HEK293 (cell line): ENCODE measurements at regions not wholly inside any gene's neighbourhood (a gene's known extent, or its start where the extent isn't known, plus 50 kb on each side); places are given as distances from the start of the nearest gene placed in this dataset.

Source experiments
- CTCF ChIP-seq: fragments of 450-650 bp; formaldehyde crosslinking; IDR thresholded peaks from 2 replicates; pipeline ENCODE4 v1.5.1; 2016; ENCODE audit warnings: missing biosample characterization, missing genetic modification characterization
- OVOL3 ChIP-seq: fragments of 450-650 bp; formaldehyde crosslinking; IDR thresholded peaks from 2 replicates; pipeline ENCODE4 v1.5.1; 2016; ENCODE audit warnings: missing biosample characterization, missing genetic modification characterization
- PRDM10 ChIP-seq: fragments of 450-650 bp; formaldehyde crosslinking; IDR thresholded peaks from 2 replicates; pipeline ENCODE4 v1.5.1; 2016; ENCODE audit warnings: missing biosample characterization, missing genetic modification characterization
- TCF7L2 ChIP-seq: IDR thresholded peaks from 2 replicates; pipeline ENCODE4 v1.6.1; 2011; ENCODE audit warnings: low read depth, mild to moderate bottlenecking, inconsistent platforms, low read length, moderate library complexity, borderline replicate concordance
- ZBTB21 ChIP-seq: fragments of 450-650 bp; formaldehyde crosslinking; IDR thresholded peaks from 2 replicates; pipeline ENCODE4 v1.5.1; 2017; ENCODE audit warnings: missing biosample characterization, missing genetic modification characterization
- ZBTB44 ChIP-seq: fragments of 450-650 bp; IDR thresholded peaks from 2 replicates; pipeline ENCODE4 v1.5.1; 2018; ENCODE audit warnings: missing biosample characterization, mild to moderate bottlenecking, missing genetic modification characterization
- ZBTB8A ChIP-seq: fragments of 450-650 bp; formaldehyde crosslinking; IDR thresholded peaks from 2 replicates; pipeline ENCODE4 v1.5.1; 2016; ENCODE audit warnings: missing biosample characterization, missing genetic modification characterization
- ZNF155 ChIP-seq: fragments of 450-650 bp; formaldehyde crosslinking; IDR thresholded peaks from 2 replicates; pipeline ENCODE4 v1.5.1; 2016; ENCODE audit warnings: missing biosample characterization, missing genetic modification characterization
- ZNF16 ChIP-seq: fragments of 450-650 bp; formaldehyde crosslinking; IDR thresholded peaks from 2 replicates; pipeline ENCODE4 v1.5.1; 2016; ENCODE audit warnings: low read depth, missing biosample characterization, missing genetic modification characterization
- ZNF513 ChIP-seq: fragments of 450-650 bp; IDR thresholded peaks from 2 replicates; pipeline ENCODE4 v1.5.1; 2018; ENCODE audit warnings: missing biosample characterization, missing genetic modification characterization
- ZNF518A ChIP-seq: fragments of 450-650 bp; formaldehyde crosslinking; conservative IDR thresholded peaks from 2 replicates; pipeline ENCODE4 v1.5.1; 2016; ENCODE audit warnings: low read depth, missing biosample characterization, missing genetic modification characterization
- ZNF580 ChIP-seq: fragments of 450-650 bp; formaldehyde crosslinking; IDR thresholded peaks from 2 replicates; pipeline ENCODE4 v1.5.1; 2016; ENCODE audit warnings: missing biosample characterization, missing genetic modification characterization
- ZNF623 ChIP-seq: fragments of 450-650 bp; formaldehyde crosslinking; IDR thresholded peaks from 2 replicates; pipeline ENCODE4 v1.5.1; 2016; ENCODE audit warnings: missing biosample characterization, missing genetic modification characterization
- ZNF707 ChIP-seq: fragments of 450-650 bp; formaldehyde crosslinking; IDR thresholded peaks from 2 replicates; pipeline ENCODE4 v1.5.1; 2016; ENCODE audit warnings: missing biosample characterization, missing genetic modification characterization

GRCh38 chr5:114249823-114250222, 112.0 kb upstream of the KCNN2 start:
- TF ChIP-seq CTCF (tag by site-specific recombination) (no peak), PRDM10 (tag by site-specific recombination) (no peak), ZNF513 (tag by site-specific recombination) (no peak), ZBTB8A (no peak), TCF7L2 (no peak), ZNF580 (tag by site-specific recombination) (no peak), ZNF707 (tag by site-specific recombination) (no peak), ZBTB44 (tag by site-specific recombination) (no peak), ZNF155 (tag by site-specific recombination) (no peak), ZNF623 (tag by site-specific recombination) (no peak), ZNF518A (no peak), ZBTB21 (tag by site-specific recombination) (no peak), OVOL3 (tag by site-specific recombination) (no peak), ZNF16 (no peak)
